ENCODE measurements at regions not wholly inside any gene's neighbourhood (a gene's known extent, or its start where the extent isn't known, plus 50 kb on each side); places are given as distances from the start of the nearest gene placed in this dataset.

- H3K56ac ChIP-seq (ENCODE audit: insufficient read length, low read depth, low read length), result no peak overlapping the region
- Mint-ChIP-seq H3K4me3 (no peak overlapping the region), H3K27me3 (ENCODE audit: low read depth) (no peaks in the 10 kb centered on the region), H3K36me3 (ENCODE audit: insufficient read depth in 1 of 3, low read depth in 3 of 3) (no peaks in the 10 kb centered on the region), H3K9me3 (no peaks in the 10 kb centered on the region; a peak in 1 of 5 replicates), H3K27ac (no peak overlapping the region), H3K4me1 (no peaks in the 10 kb centered on the region)
- no CpG with 5 or more reads among the region's 1 CpG for WGBS (ENCODE audit: extremely low coverage, insufficient read length, low lambda C conversion rate)
- no peaks in the 10 kb centered on the region for H3K9me3 ChIP-seq (ENCODE audit: control insufficient read depth, low read depth, low read length)
- H2BK120ac ChIP-seq (ENCODE audit: low read depth, low read length, poor library complexity, severe bottlenecking), result no peak overlapping the region
- no peaks in the 10 kb centered on the region for H3K27me3 ChIP-seq (ENCODE audit: insufficient read depth, low read length)
- no peak overlapping the region for H2BK12ac ChIP-seq (ENCODE audit: insufficient read length, low read depth, low read length)
- no peaks in the 10 kb centered on the region for H3K23me2 ChIP-seq (ENCODE audit: insufficient read length, low read depth, low read length, poor library complexity, severe bottlenecking)
- no peak overlapping the region for H3K9ac ChIP-seq (ENCODE audit: extremely low read depth, insufficient read length, low read length)
- TF ChIP-seq, protein P1, sequence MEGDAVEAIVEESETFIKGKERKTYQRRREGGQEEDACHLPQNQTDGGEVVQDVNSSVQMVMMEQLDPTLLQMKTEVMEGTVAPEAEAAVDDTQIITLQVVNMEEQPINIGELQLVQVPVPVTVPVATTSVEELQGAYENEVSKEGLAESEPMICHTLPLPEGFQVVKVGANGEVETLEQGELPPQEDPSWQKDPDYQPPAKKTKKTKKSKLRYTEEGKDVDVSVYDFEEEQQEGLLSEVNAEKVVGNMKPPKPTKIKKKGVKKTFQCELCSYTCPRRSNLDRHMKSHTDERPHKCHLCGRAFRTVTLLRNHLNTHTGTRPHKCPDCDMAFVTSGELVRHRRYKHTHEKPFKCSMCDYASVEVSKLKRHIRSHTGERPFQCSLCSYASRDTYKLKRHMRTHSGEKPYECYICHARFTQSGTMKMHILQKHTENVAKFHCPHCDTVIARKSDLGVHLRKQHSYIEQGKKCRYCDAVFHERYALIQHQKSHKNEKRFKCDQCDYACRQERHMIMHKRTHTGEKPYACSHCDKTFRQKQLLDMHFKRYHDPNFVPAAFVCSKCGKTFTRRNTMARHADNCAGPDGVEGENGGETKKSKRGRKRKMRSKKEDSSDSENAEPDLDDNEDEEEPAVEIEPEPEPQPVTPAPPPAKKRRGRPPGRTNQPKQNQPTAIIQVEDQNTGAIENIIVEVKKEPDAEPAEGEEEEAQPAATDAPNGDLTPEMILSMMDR (conservative IDR thresholded peaks at IDR 0.05), result peak; percentile 69
- no peak overlapping the region for H2BK20ac ChIP-seq (ENCODE audit: low read depth, low read length, poor library complexity, severe bottlenecking)
- no peaks in the 10 kb centered on the region for H4K20me1 ChIP-seq (ENCODE audit: control insufficient read depth, insufficient read depth, insufficient read length)
- H2AFZ ChIP-seq (ENCODE audit: low read length), result no peak overlapping the region
- no peak overlapping the region for H3K14ac ChIP-seq (ENCODE audit: insufficient read depth, low read length)
- H3K79me2 ChIP-seq (ENCODE audit: insufficient read depth, low read length), result no peaks in the 10 kb centered on the region
- H3K4me1 ChIP-seq (ENCODE audit: insufficient read depth, low read length), result no peaks in the 10 kb centered on the region
- H3K79me1 ChIP-seq (ENCODE audit: insufficient read depth, low read depth, low read length, poor library complexity, severe bottlenecking), result no peaks in the 10 kb centered on the region
- H2BK5ac ChIP-seq (ENCODE audit: insufficient read length, low read length), result no peak overlapping the region
- no peak overlapping the region for H3K27ac ChIP-seq (ENCODE audit: insufficient read length, low read depth, low read length)
- H3K4ac ChIP-seq (ENCODE audit: low read depth, low read length), result no peak overlapping the region
- no peak overlapping the region for H3K4me2 ChIP-seq (ENCODE audit: insufficient read depth, insufficient read length, low read length)
- H3K18ac ChIP-seq (ENCODE audit: insufficient read length, low read depth, low read length), result no peak overlapping the region
- no peak overlapping the region for H3K23ac ChIP-seq (ENCODE audit: insufficient read length, low read depth, low read length)
- H2AK5ac ChIP-seq (ENCODE audit: insufficient read length, low read length), result no peak overlapping the region
- no peak overlapping the region for H3T11ph ChIP-seq (ENCODE audit: low read length)
- peak; percentile 31 for DNase-seq
- no peak overlapping the region for H2BK15ac ChIP-seq (ENCODE audit: low read depth, low read length)
- no peak overlapping the region for H4K5ac ChIP-seq (ENCODE audit: insufficient read length, low read depth, low read length)
- no peak overlapping the region for H4K91ac ChIP-seq (ENCODE audit: insufficient read length, low read depth, low read length)
- H4K8ac ChIP-seq (replicated peaks; ENCODE audit: insufficient read length, low read depth, low read length), result no peak overlapping the region
These were observed 65.8 kb upstream of the SLITRK6 start for GRCh38 chr13:85864963-85865530.

Data from H9 (cell line).